OCI-LY3 (cell line): ENCODE measurements at regions not wholly inside any gene's neighbourhood (a gene's known extent, or its start where the extent isn't known, plus 50 kb on each side); places are given as distances from the start of the nearest gene placed in this dataset.
"Not testable (repeated sequence)": the region's sequence is repeated elsewhere in the genome, so short reads cannot be mapped to it uniquely, and the experiment has no call there.

Source experiments
- H2AFZ ChIP-seq: fragments of 200-600, 300-600 bp; shearing (Covaris generic); 2 replicates; pipeline ENCODE4 v1.6.0; 2014; ENCODE audit warnings: antibody characterized with exemption, low read depth, low read length
- H3K27ac ChIP-seq: fragments of 200-600, 300-600 bp; sonication (generic); 2 replicates; pipeline ENCODE4 v1.5.1; 2014; ENCODE audit warnings: mild to moderate bottlenecking, low read length, moderate library complexity, mixed read lengths
- H3K27me3 ChIP-seq: fragments of 200-600, 300-600 bp; sonication (generic); 2 replicates; pipeline ENCODE4 v1.6.1; 2014; ENCODE audit warnings: low read depth, low read length, mixed read lengths
- H3K36me3 ChIP-seq: fragments of 200-600, 300-600 bp; sonication (generic); replicated peaks from 2 replicates; pipeline ENCODE3; 2014; ENCODE audit warnings: low read depth, low read length, mixed read lengths
- H3K4me1 ChIP-seq: fragments of 300-600, 200-600 bp; sonication (generic); 2 replicates; pipeline ENCODE4 v1.6.1; 2014; ENCODE audit warnings: low read length, mixed read lengths
- H3K4me2 ChIP-seq: fragments of 200-600, 300-600 bp; sonication (generic); 2 replicates; pipeline ENCODE4 v1.6.1; 2014; ENCODE audit warnings: low read length, mixed read lengths
- H3K4me3 ChIP-seq: fragments of 300-600, 200-600 bp; sonication (generic); 2 replicates; pipeline ENCODE4 v1.5.1; 2014; ENCODE audit warnings: antibody characterized with exemption, mild to moderate bottlenecking, low read length, moderate library complexity
- H3K79me2 ChIP-seq: fragments of 300-600, 200-600 bp; shearing (Covaris generic); 2 replicates; pipeline ENCODE4 v1.6.1; 2014; ENCODE audit warnings: mild to moderate bottlenecking, low read length, mixed read lengths
- H3K9ac ChIP-seq: fragments of 300-600, 200-600 bp; shearing (Covaris generic); 2 replicates; pipeline ENCODE4 v1.6.0; 2014; ENCODE audit warnings: mild to moderate bottlenecking, low read length, moderate library complexity
- H3K9me3 ChIP-seq: fragments of 200-600, 300-600 bp; shearing (Covaris generic); 2 replicates; pipeline ENCODE4 v1.6.1; 2014; ENCODE audit warnings: low read length, mixed read lengths; ENCODE audit not compliant: insufficient read depth
- H4K20me1 ChIP-seq: fragments of 200-600, 300-600 bp; sonication (generic); 2 replicates; pipeline ENCODE4 v1.6.1; 2016; ENCODE audit warnings: low read length, mixed read lengths; ENCODE audit not compliant: insufficient read depth
- CTCF ChIP-seq: fragments of 200-600, 300-600 bp; sonication (generic); IDR thresholded peaks from 2 replicates; pipeline ENCODE4 v1.5.1; 2014; ENCODE audit warnings: antibody characterized with exemption, low read length, low read depth
- EZH2phosphoT487 ChIP-seq: fragments of 200-600 bp; shearing (Covaris generic); IDR thresholded peaks from 2 replicates; pipeline ENCODE4 v1.6.1; 2018; ENCODE audit warnings: antibody characterized with exemption, mixed run types, low read depth

GRCh38 chr5:43839218-43839617 is 236.2 kb downstream of the NNT start:
- Histone ChIP-seq H3K4me2 (no peak overlapping the region), H3K27me3 (no peaks in the 10 kb centered on the region)

GRCh38 chr5:43837996-43838395 is 235.0 kb downstream of the NNT start:
- no peaks in the 10 kb centered on the region for H4K20me1 ChIP-seq
- H3K9me3 ChIP-seq: no peaks in the 10 kb centered on the region
- H2AFZ ChIP-seq: no peak overlapping the region
- H3K4me3 ChIP-seq: no peak overlapping the region
- H3K36me3 ChIP-seq: no peaks in the 10 kb centered on the region
- no peaks in the 10 kb centered on the region for H3K79me2 ChIP-seq
- TF ChIP-seq EZH2phosphoT487: no peak
- no peak for TF ChIP-seq CTCF
- H3K4me2 ChIP-seq: no peak overlapping the region
- H3K9ac ChIP-seq: no peak overlapping the region
- no peak overlapping the region for H3K27ac ChIP-seq
- H3K27me3 ChIP-seq: no peaks in the 10 kb centered on the region
- no peaks in the 10 kb centered on the region for H3K4me1 ChIP-seq

More at GRCh38 chr5:43839218-43839617, 236.2 kb downstream of the NNT start:
- H3K79me2 ChIP-seq: no peaks in the 10 kb centered on the region
- no peak overlapping the region for H2AFZ ChIP-seq
- no peak for TF ChIP-seq EZH2phosphoT487
- TF ChIP-seq CTCF: no peak
- H3K27ac ChIP-seq: no peak overlapping the region
- H3K4me3 ChIP-seq: no peak overlapping the region
- no peak overlapping the region for H3K9ac ChIP-seq
- no peaks in the 10 kb centered on the region for H4K20me1 ChIP-seq
- no peaks in the 10 kb centered on the region for H3K9me3 ChIP-seq
- H3K4me1 ChIP-seq: no peaks in the 10 kb centered on the region
- no peaks in the 10 kb centered on the region for H3K36me3 ChIP-seq

DNA sequence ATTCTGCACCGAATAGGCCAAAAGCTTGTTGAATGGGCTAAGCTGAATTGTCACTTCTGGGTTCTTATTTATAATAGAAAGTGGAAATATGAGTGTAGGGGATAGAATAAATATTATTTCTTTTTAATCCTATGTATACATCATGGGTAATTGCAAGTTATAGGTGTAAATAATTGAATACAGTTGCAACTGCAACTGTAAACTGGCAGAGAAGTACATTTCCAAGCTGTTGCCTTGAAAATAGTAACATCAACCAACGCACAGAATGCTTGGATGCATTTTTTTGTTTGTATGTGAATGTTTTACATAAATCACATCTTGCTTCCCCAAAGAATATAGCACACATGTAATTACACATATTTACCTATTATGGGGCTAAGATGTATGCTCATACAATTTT is 234.1 kb downstream of the NNT start:
- Histone ChIP-seq H3K27ac (no peak overlapping the region), H3K4me1 (no peaks in the 10 kb centered on the region), H3K9me3 (no peaks in the 10 kb centered on the region), H3K36me3 (no peaks in the 10 kb centered on the region), H3K27me3 (no peaks in the 10 kb centered on the region), H2AFZ (no peak overlapping the region), H3K4me3 (no peak overlapping the region), H3K79me2 (no peaks in the 10 kb centered on the region), H4K20me1 (no peaks in the 10 kb centered on the region), H3K9ac (no peak overlapping the region), H3K4me2 (no peak overlapping the region)
- TF ChIP-seq CTCF (no peak), EZH2phosphoT487 (no peak)

- no peaks in the 10 kb centered on the region for H4K20me1 ChIP-seq
- H3K79me2 ChIP-seq: no peaks in the 10 kb centered on the region
- no peaks in the 10 kb centered on the region for H3K4me1 ChIP-seq
- TF ChIP-seq CTCF: no peak
- TF ChIP-seq EZH2phosphoT487: no peak
- H3K9me3 ChIP-seq: no peaks in the 10 kb centered on the region
- H3K36me3 ChIP-seq: no peaks in the 10 kb centered on the region
- no peak overlapping the region for H3K27ac ChIP-seq
- H2AFZ ChIP-seq: no peak overlapping the region
- no peaks in the 10 kb centered on the region for H3K27me3 ChIP-seq
- H3K4me2 ChIP-seq: no peak overlapping the region
- H3K9ac ChIP-seq: no peak overlapping the region
- no peak overlapping the region for H3K4me3 ChIP-seq
These were observed 231.0 kb downstream of the NNT start for GRCh38 chr5:43833961-43834360.

DNA sequence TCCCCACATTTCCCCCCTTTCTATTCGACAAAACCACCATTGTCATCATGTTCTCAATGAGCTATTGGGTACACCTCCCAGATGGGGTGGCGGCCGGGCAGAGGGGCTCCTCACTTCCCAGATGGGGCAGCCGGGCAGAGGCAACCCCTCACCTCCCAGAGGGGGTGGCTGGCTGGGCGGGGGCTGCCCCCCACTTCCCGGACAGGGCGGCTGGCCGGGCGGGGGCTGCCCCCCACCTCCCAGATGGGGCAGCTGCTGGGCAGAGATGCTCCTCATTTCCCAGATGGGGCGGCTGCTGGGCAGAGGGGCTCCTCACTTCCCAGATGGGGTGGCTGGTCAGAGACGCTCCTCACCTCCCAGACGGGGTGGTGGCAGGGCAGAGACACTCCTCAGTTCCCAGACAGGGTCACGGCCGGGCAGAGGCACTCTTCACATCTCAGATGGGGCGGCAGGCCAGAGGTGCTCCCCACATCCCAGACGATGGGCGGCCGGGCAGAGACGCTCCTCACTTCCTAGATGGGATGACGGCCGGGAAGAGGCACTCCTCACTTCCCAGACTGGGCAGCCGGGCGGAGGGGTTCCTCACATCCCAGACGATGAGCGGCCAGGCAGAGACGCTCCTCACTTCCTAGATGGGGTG is 221.5 kb downstream of the NNT start:
- H3K9ac ChIP-seq, H2AFZ ChIP-seq, H3K27ac ChIP-seq, H3K4me1 ChIP-seq, H4K20me1 ChIP-seq, H3K4me3 ChIP-seq, H3K36me3 ChIP-seq, H3K27me3 ChIP-seq, H3K4me2 ChIP-seq, H3K9me3 ChIP-seq, H3K79me2 ChIP-seq: not testable (repeated sequence)

DNA sequence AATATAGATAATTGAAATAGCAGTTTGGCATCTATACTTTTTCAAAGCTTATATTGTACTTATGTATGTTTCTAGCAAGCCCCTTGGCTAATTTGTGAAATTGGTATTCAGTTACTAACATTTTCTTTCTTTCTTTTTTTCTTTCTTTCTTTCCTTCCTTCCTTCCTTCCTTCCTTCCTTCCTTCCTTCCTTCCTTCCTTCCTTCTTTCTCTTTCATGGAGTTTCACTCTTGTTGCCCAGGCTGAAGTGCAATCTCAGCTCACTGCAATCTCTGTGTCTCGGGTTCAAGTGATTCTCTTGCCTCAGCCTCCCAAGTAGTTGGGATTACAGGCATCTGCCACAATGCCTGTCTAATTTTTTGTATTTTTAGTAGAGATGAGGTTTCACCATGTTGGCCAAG is 215.4 kb downstream of the NNT start:
- not testable (repeated sequence) for H3K9ac ChIP-seq, H3K4me1 ChIP-seq, H3K4me3 ChIP-seq, H4K20me1 ChIP-seq, H3K36me3 ChIP-seq, H3K9me3 ChIP-seq, H3K79me2 ChIP-seq, H3K27ac ChIP-seq, H3K27me3 ChIP-seq, H3K4me2 ChIP-seq, H2AFZ ChIP-seq
